ENCODE measurements at regions not wholly inside any gene's neighbourhood (a gene's known extent, or its start where the extent isn't known, plus 50 kb on each side); places are given as distances from the start of the nearest gene placed in this dataset.

- DNase-seq (ENCODE audit: low read depth), result no peak
- no peak for TF ChIP-seq CTCF (IDR thresholded peaks at IDR 0.05; ENCODE audit: low read length, missing control alignments)
- no peak overlapping the region for H3K4me3 ChIP-seq (replicated peaks; ENCODE audit: low read depth, low read length)
These were observed 232.0 kb upstream of the NOX3 start for GRCh38 chr6:155687645-155688044.

- no peak for TF ChIP-seq CTCF (IDR thresholded peaks at IDR 0.05; ENCODE audit: low read length, missing control alignments)
- DNase-seq (ENCODE audit: low read depth), result no peak
- no peak overlapping the region for H3K4me3 ChIP-seq (replicated peaks; ENCODE audit: low read depth, low read length)
These were observed 229.0 kb upstream of the NOX3 start for GRCh38 chr6:155684416-155685196.

- no peak for DNase-seq (ENCODE audit: low read depth)
- no peak for TF ChIP-seq CTCF (IDR thresholded peaks at IDR 0.05; ENCODE audit: low read length, missing control alignments)
- no peak overlapping the region for H3K4me3 ChIP-seq (replicated peaks; ENCODE audit: low read depth, low read length)
These were observed 222.7 kb upstream of the NOX3 start for GRCh38 chr6:155678361-155678760.

DNA sequence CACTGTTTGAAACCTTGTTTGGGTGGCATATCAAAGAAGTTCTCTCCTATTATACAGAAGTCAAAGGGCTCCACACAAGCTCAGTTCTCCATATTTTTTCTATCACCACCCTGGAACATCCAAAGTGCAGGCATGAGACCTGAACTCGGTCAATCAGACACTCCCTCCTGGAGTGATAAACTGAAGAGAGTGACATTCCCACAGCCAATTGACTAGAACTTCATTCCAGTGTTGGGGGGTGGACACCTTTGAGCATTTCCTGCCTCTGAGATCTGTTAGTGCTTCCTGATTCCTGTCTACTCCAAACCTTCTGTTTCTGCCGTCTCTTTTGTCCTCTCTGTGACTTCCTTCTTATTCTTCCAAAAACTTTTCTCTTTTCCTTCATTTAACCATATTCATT lies 220.7 kb upstream of the NOX3 start:
- no peak for TF ChIP-seq CTCF (IDR thresholded peaks at IDR 0.05; ENCODE audit: low read length, missing control alignments)
- DNase-seq (ENCODE audit: low read depth), result no peak
- no peak overlapping the region for H3K4me3 ChIP-seq (replicated peaks; ENCODE audit: low read depth, low read length)

DNA sequence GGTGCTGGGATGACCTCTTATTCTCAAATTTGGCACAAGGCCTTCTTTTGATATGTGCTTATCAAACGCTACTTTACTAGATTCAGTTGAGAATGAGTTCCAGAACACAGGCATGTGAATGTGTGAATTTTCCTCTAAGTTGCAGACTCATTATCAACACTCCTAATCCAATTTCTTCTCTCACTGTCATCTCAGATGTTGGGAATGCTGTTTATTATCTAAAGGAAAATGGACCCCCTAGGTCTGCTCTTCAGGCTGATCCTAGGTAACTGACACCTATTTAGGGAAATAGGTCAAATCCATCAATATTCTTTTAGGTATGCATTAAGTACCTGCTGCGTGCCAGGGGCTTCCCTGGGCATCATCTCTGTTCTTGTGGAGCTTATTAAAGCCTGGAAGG lies 215.0 kb upstream of the NOX3 start:
- no peak for TF ChIP-seq CTCF (IDR thresholded peaks at IDR 0.05; ENCODE audit: low read length, missing control alignments)
- DNase-seq (ENCODE audit: low read depth), result no peak
- H3K4me3 ChIP-seq (replicated peaks; ENCODE audit: low read depth, low read length), result no peak overlapping the region

DNA sequence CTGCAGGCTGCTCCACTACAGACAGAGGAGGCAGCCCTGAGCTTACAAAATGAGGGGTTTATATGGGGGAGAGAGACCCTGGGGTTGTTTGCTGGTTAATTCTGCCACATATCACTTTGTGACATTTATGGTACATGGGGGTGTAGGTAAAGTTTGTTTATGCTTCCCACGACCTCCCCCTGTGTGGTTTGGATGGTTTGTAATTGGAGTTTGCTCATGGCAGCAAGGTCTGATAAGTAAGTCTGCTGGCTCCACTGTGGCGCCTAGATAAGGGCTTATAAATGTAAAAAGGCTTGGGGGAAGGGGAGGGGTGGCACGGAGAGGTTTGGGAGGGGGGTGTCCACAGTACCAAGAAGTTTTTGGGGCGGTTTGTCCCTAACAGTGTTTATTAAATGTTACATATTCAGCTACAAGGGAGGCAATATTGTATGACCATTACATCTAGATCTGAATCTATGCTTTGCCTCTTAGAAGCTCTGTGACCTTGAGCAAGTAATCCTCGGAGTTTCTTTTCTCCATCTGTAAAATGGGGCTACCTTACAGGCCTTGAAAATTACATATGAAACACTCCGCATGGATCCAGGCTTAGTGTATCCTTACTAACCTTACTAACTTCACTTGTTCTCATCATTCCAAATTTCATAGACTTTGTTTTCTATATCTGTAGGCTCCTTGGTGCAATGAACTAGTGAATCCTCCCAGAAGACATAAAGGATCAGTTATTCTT lies 204.8 kb upstream of the NOX3 start:
- no peak for DNase-seq (ENCODE audit: low read depth)
- TF ChIP-seq CTCF (IDR thresholded peaks at IDR 0.05; ENCODE audit: low read length, missing control alignments), result no peak
- H3K4me3 ChIP-seq (replicated peaks; ENCODE audit: low read depth, low read length), result no peak overlapping the region
